ENCODE measurements at regions not wholly inside any gene's neighbourhood (a gene's known extent, or its start where the extent isn't known, plus 50 kb on each side); places are given as distances from the start of the nearest gene placed in this dataset.

DNA sequence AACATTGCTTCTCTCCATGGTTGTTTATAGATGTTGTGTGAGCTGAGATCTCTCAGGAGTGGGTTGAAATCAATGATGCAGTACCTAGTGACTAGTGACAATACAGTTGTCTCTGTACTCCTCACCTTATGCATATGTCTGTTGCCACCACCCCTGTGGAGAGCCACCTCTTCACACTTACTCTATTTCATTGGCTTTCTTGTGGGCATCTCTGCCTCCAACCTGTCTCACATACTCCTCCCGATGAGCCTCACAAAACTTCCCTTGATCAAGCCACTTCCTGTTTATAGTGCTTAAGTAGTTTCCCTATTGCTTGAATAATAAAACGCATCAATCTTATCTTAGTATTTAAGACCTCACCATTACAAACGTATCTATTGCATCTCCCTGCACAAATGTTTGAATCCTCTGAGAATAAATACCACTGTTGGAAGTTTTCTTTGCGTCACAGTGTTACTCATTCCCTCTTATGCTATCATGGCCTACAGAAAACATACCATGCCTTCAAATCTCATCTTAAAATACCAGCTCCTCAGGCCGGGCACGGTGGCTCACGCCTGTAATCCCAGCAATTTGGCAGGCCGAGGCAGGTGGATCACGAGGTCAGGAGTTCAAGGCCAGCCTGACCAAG lies 54.7 kb upstream of the GREM2 start:
- TF ChIP-seq, protein P1, sequence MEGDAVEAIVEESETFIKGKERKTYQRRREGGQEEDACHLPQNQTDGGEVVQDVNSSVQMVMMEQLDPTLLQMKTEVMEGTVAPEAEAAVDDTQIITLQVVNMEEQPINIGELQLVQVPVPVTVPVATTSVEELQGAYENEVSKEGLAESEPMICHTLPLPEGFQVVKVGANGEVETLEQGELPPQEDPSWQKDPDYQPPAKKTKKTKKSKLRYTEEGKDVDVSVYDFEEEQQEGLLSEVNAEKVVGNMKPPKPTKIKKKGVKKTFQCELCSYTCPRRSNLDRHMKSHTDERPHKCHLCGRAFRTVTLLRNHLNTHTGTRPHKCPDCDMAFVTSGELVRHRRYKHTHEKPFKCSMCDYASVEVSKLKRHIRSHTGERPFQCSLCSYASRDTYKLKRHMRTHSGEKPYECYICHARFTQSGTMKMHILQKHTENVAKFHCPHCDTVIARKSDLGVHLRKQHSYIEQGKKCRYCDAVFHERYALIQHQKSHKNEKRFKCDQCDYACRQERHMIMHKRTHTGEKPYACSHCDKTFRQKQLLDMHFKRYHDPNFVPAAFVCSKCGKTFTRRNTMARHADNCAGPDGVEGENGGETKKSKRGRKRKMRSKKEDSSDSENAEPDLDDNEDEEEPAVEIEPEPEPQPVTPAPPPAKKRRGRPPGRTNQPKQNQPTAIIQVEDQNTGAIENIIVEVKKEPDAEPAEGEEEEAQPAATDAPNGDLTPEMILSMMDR (conservative IDR thresholded peaks at IDR 0.05; ENCODE audit: low read depth, low read length): no peak
- no peak for TF ChIP-seq EZH2 (IDR thresholded peaks at IDR 0.05; ENCODE audit: borderline replicate concordance, low read depth, low read length, poor library complexity, severe bottlenecking)

Data from A673 (cell line).